ENCODE measurements at regions not wholly inside any gene's neighbourhood (a gene's known extent, or its start where the extent isn't known, plus 50 kb on each side); places are given as distances from the start of the nearest gene placed in this dataset.

DNA sequence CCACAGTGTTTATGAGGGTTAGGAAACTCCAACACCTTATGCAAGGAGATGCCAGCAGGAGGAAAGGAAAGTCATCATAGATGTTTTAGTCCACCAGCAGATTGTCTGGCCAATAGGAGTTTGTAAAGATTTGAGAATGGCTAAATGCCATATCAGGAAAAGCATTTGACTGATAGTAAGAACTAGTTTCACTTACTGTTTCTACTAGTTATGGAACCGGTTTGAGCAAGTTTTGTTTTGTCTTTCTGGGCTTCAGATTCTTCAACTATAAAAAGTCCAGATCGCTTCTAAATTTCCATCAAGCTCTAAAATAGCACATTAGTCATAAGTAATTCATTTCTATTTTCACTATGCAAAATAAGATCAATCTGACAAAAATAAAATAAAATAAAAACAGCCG, 254.8 kb upstream of the TMCO5A start:
- DNase-seq (ENCODE audit: extremely low read depth, low read depth) = no peak

DNA sequence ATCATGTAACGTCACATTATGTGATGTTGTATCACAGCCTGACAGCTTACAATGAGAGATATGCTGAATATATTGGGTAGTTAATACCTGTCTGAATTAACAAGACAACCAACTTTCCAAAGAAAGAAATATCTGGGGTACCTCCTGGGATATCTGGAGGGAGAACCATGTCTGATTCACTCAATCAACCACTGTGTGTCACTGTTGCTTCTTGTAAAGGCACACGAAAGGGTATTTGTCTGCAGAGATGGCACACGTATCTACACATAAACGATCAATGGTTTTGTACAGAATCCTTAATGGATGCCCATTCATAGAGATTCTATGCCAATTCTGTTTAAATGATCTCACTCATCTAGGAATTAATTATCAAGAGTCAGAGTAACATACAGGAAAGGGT, 252.1 kb upstream of the TMCO5A start:
- DNase-seq (ENCODE audit: extremely low read depth, low read depth) = no peak

DNA sequence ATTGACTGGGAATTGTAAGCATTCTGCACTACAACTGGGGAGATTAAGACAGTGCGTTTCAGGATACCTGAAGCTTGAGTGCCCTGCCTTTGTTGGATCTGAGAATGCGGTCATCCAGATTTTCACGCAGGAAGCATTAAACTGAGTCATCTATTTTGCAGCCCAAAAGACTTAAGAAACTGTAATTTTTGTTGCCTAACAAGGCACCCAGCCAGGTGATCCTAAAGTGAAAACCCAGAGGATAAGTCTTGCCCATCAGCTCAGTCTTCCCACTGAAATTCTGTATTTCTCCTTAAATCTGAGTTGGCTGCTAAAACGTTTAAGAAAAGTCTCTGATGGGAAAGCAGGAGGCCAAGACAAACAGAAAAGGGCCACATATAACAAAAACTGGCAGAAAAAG, 242.5 kb upstream of the TMCO5A start:
- no peak for DNase-seq (ENCODE audit: extremely low read depth, low read depth)

DNA sequence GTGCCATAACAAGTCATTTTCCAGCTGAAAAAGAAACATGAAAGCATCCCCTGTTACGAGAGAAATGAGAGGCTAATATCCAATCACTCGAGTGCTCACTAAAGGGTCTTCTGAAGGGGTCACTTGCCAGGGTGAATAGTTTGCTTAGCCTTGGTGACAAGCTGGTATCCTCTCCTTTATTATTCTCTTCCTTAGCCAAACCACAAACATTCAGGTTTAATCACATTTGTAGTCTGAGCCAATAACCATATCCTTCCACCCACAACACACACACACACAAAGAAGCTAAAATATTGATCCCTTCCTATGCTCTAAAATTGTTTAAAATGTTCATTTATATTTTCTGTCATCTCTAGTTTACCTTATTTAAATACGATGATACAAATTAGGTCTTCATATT, 240.5 kb upstream of the TMCO5A start:
- DNase-seq (ENCODE audit: extremely low read depth, low read depth) = no peak

DNA sequence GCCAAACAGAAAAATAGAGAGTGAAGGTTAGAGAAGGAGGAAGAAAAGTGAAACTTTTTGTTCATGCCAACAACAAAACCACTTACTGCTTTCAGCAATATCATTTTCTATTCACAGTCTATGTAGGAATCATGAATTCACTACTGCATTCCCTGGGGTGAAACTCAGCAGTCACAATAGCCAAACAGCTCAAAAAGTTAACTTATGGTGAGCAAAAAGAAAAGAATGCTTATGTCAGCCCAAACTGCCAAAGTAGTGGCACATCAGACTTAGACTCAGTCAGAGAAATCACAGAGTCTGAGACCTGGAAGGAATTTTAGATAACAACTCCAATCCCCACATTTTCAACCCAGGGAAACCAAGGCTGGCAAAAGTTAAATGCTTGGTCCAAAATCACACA, 238.7 kb upstream of the TMCO5A start:
- no peak for DNase-seq (ENCODE audit: extremely low read depth, low read depth)

DNA sequence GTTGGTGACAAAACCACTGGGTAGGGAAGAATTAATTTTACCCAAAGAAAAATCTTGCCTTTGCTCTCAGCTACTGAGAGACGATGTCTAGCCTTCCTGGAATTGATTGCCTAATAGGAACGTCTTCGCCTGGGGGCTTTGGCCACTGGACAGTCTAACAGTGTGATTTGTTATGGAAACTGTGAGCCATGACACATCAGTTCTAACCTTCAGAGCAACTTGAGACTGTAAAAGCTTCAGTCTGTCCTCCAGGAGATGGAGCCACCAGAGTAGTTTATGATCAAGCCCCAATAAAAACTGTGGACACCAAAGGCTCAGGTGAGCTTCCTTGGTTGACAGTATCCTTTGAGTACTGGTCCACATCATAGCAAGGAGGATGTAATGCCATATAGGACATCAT, 235.8 kb upstream of the TMCO5A start:
- DNase-seq (ENCODE audit: extremely low read depth, low read depth) = no peak

DNA sequence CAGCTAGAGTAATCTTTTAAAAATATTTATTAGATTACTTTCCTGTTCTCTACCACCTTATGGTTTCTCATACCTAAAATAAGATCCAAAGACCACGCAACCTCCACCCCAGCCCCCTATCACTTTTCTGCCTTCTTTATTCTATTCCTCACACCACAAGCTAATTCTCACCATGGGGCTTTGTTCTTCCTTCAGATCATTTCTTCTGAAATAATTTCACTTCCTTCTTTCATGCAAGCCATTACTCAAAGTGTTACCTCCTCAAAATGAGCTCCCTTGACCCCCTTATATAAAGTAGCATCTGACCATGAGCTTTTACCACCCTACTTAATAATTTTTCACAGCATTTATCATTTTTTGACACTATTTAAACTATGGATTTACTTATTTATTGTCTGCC, 233.2 kb upstream of the TMCO5A start:
- no peak for DNase-seq (ENCODE audit: extremely low read depth, low read depth)

DNA sequence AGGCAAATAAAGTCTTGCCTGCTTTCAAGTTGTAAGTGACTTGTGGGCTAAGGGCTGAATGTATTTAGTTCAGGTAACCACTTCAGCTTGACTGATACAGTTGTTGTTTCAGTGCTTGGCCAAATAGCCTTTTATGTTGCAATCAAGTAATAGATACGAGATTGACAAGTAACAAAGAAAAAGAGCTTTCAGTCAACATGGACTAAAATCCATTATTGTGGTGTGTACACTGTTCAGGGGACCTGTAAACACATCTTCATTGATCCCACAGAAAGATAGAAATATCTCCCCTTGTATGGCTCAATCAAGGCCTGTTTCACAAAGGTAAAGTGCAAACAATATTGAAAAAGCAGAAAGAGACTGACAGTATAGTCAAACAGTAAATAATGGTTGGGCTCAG, 224.8 kb upstream of the TMCO5A start:
- no peak for DNase-seq (ENCODE audit: extremely low read depth, low read depth)

DNA sequence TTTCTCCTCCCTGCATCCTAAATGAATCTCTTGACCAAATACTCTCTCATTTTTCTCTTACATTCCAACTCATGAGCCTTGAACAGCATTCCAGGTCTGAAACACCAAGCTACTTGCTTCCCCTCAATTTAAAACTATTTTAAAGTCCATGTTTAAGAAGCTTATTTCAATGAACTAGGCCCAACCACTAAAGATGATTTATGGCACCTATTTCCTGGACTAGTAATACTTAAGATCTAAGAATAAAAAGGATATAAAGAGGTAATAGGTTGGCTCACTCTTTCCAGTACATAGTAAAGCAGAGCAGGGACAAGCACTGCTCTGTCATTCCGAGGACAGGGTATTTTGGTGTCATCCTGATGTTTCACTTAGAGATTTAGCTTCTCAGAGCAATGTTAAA, 219.3 kb upstream of the TMCO5A start:
- DNase-seq (ENCODE audit: extremely low read depth, low read depth) = no peak

DNA sequence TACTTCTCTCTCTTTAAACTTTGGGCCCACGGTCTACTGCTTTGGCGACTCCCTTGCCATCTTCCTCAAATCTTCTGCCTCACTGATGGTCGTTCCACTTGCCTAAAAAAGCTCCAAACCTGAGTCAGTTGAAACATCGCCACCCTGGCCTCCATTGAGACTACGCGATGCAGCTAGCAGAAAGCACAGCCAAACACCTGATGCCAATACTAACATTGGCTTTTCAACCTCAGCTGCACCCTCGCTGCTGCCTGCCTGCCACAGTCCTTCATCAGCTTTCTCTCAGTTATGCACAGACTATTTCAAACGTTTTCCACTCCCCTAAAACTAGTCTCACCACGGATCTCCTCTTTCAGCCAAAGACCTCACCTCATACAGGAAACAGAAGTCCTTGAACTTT, 214.2 kb upstream of the TMCO5A start:
- DNase-seq (ENCODE audit: extremely low read depth, low read depth) = no peak

DNA sequence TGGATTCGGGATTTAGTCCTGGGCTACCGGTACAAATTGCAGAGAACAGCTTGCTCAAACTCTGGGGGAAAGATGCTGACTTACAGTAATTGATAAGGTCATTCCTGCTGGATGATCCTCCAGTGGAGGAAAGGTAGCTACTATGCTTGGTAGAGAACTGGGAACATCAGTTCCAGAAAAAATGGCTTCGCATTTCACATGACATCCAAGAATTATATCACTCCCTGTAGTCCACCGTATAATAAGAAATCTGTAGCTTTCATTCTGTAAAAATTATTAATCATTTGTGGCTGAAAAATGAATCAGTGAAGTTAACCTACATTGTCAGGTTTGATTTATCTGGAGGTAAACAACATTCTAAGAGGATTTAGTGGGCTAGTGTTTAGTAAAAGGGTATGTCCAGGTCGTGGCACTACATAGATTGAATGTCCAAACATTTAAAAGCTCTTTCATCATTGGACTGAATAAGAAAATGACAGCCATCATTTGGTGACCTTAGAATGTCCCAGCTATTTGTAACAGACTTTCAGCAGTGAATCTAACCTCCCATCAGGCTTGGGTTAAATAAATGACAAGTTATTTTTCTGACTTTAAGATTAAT, 203.2 kb upstream of the TMCO5A start:
- DNase-seq (ENCODE audit: extremely low read depth, low read depth) = no peak

DNA sequence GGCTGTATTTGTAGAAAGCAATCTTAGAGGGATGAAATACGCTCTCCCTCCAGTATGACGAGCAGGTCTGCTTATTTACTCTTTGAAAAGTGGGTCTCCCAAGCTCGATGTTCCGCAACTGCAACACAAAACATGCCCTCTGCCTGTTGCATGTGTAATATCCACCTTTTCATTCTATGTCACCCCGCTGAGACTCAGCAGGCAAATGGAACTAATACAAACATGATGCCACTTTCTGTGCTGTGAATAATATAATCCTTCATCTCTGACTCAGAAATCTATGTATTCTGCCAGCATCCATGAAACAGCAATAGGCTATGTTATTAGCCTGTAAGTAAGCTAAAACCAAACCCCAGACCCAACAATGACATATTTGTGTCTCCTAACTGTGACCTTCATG, 200.8 kb upstream of the TMCO5A start:
- DNase-seq (ENCODE audit: extremely low read depth, low read depth) = no peak

DNA sequence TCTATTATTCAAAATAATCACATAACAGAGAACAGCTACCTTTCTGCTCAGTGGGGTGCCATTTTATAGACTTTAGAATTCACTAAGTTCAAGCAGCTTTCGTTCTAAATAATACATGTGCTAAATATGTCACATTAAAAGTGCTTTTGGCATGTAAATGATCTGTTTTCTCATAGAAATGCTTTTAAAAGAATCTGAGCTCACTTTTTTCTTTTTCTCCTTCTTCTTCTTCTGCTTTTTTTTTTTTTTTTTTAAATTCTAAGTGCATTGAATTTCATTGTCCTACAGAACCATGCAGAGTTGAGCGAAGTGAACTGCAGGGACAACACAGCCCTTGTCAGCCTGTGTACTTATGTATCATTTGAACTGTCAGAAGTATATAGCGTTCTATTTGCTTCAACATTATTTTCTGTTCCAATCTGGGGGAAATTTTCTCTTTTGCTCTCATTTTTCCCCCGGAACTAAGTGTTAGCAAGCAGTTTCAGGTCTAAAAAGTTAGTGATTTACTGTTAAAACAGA, 193.8 kb upstream of the TMCO5A start:
- no peak for DNase-seq (ENCODE audit: extremely low read depth, low read depth)

DNA sequence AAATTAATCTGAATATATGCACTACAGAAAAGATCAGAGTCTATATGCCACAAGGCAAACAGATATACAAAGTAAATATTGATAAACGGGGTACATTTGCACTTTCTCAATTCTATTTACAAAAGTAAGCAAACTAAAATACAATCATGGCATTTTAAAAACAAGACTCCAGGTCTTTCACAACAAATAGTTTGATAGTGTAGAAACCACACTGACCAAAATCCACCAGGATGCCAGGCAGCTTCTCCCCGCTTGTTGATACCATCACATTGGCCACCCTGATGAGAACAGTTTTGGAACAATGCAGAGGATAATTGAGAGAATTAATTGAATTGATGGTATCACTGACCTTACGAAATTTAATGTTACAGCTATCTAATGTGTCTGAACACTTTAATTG, 190.6 kb upstream of the TMCO5A start:
- no peak for DNase-seq (ENCODE audit: extremely low read depth, low read depth)

DNA sequence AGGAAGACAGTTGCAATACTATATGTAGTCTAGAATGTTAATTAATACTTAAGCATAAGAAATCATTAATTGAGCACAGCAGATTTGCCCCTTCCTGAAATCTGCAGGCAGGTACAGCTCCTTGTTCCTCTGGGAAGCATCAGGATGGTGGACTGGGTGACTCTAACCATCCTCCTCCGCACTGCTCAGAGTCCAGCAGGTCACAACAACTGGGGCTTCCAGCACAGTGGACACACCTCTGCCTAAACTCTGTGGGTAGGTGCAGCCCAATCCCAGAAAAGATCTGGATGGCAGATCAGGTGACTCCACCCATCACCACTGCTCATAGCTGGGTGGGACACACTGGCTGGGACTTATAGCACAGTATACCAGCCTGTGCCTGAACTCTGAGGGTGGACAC, 189.9 kb upstream of the TMCO5A start:
- DNase-seq (ENCODE audit: extremely low read depth, low read depth) = no peak

DNA sequence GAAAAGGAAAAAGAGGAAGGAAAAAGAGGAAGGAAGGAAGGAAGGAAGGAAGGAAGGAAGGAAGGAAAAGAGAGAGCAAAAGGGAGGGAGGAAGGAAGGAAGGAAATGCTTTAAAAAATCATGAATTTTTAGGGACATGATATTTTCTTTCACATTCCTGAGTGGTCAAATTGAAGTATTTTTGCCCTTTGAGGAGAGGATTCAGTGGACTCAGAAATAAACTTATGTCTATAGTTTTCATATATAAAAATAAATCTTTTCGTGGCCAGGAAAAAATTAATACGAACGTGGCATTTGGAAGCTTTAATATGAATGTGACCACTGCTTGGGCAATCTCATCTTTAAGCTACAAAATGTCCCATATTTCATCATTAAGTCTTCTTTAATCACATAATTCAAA, 183.0 kb upstream of the TMCO5A start:
- DNase-seq (ENCODE audit: extremely low read depth, low read depth) = no peak

DNA sequence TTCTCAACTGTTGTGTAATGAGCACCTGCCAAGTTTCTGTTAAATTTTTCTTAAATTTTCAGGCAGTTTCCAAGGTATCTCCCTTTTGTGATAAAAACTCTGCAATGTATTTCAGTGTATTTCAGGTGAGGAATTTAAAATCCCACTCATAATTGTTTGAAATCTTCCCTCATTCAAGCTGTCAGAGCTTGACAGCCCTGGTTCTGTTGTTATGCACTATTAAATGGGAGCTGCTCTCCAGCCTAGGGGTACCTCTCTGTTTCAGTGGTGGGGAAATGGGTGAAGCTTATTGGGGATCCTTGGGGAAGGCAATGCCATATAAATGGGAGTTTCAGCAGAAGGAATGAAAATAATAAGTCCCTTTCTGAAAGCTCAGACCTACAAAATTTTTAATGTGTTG, 178.0 kb upstream of the TMCO5A start:
- no peak for DNase-seq (ENCODE audit: extremely low read depth, low read depth)

DNA sequence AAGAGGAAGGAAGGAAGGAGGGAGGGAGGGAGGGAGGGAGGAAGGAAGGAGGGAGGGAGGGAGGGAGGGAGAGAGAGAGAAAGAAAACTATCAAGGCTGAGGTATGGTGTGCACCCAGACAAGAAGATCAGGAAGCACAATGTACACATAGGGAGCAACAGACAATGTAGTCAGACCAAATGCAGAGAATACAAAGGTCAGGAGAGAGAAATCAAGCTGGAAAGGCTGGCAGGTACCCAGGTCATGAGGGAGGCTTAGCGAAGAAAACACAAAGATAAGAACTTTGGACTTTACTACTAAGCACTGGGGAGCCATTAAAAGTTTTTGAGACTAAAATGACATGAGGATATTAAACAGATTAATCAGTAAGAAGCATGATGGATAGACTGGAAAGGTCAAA, 176.0 kb upstream of the TMCO5A start:
- no peak for DNase-seq (ENCODE audit: extremely low read depth, low read depth)

DNA sequence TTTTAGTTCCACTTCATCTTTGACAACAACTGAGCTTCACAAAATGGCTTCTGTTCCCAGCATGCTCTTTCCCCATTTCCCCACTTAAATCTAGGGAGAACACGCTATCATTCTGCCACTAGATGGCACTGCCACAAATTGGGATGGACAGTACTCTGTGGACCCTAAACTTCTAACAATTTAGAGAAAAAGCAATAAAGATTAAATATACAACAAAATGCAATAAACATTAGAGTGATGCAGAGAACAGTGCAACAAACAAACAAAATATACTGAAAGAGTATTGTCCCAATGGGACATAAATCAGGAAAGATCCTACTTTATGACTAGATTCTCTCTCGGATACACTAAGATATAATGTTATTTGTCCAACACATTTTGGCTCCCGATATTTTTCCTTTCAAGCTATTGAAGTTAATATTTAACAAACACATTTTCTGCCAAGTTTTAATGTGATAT, 169.7 kb upstream of the TMCO5A start:
- DNase-seq (ENCODE audit: extremely low read depth, low read depth) = peak; percentile 32

DNA sequence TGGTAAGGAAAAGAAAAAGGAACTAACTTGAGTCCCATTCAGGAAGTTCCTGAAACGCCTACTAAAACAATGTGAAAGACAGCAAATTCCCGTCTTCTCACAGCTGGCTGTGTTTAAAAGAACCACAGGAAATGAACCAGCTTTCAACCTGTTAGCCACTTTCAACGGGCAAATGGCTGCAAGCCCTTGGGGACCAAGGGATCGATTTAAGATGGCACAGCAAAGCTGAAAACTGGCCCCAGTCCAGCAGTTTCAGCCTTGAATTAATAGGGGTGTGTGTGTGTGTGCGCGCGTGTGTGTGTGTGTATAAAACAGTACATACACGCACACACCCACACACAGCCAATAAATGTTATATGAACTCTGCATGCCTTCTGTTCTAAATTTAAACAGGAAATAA, 168.7 kb upstream of the TMCO5A start:
- no peak for DNase-seq (ENCODE audit: extremely low read depth, low read depth)

DNA sequence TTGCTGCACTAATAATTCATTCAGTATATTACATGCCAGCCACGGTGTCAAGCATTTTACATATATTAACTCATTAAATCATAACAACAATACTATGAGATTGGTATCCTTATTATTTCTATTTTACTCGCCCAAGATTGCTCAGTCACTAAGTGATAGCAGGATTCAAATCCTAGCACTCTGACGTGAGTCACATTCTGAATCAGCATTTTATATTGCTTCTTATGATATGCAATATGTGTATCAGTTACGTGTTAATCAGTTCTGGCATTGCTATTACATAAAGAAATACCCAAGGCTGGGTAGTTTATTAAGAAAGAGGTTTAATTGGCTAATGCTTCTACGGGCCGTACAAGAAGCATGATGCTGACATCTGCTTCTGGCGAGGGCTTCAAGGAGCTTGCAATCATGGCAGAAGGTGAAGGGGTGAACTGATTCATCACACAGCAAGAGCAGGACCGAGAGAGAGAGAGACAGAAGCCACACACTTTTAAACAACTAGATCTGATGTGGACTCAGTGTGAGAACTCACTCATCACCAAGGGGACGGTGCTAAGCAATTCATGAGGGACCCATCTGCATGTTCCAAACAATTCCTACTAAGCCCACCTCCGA, 166.5 kb upstream of the TMCO5A start:
- no peak for DNase-seq (ENCODE audit: extremely low read depth, low read depth)

DNA sequence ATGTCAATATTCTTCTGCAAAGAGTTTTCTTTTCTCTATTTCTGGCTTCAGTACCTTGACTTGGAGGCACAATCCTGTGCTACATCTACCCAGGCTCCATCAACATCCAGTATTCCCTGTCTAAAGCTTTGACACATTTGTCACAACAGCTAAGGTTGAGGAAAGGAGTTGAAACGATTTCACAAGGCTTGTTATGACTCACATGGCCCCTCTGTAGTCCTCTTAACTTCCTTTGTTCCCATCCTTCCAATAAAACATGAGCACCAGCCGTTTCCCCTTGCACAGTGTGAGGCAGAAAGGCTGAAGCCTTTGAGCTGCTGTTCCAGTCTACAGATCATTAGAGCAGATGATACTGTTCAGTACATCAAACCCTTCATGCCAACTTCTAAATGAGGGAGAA, 163.0 kb upstream of the TMCO5A start:
- DNase-seq (ENCODE audit: extremely low read depth, low read depth) = no peak

Measured in NCI-H460 (cell line).